ENCODE measurements at regions not wholly inside any gene's neighbourhood (a gene's known extent, or its start where the extent isn't known, plus 50 kb on each side); places are given as distances from the start of the nearest gene placed in this dataset.

- no peaks in the 10 kb centered on the region for H3K4me1 ChIP-seq
- H3K4me3 ChIP-seq, result no peak overlapping the region
- H3K36me3 ChIP-seq, result no peaks in the 10 kb centered on the region
- intact Hi-C loops (cut with DNase I; ENCODE audit: low total_unique reads), result no loop called here
- 77 to 90% (median 82%) methylated on average over 4 of the region's 4 CpGs for WGBS, 5 donors
- H3K9me3 ChIP-seq, result no peaks in the 10 kb centered on the region
- H3K27ac ChIP-seq, result no peak overlapping the region
- DNase-seq, result no peak
- H3K27me3 ChIP-seq (replicated peaks in 1 of 7), result no peaks in the 10 kb centered on the region
- TF ChIP-seq POLR2A (IDR thresholded peaks at IDR 0.05) (no peak), POLR2AphosphoS5 (IDR thresholded peaks at IDR 0.05) (no peak), CTCF (IDR thresholded peaks at IDR 0.05 in 8 of 11, conservative IDR thresholded peaks at IDR 0.05 in 3 of 11) (no peak)
These were observed 196.8 kb upstream of the FSTL5 start for GRCh38 chr4:162360369-162361149.

- no peak for DNase-seq
- no peak for TF ChIP-seq CTCF (IDR thresholded peaks at IDR 0.05 in 8 of 11, conservative IDR thresholded peaks at IDR 0.05 in 3 of 11)
- TF ChIP-seq POLR2AphosphoS5 (IDR thresholded peaks at IDR 0.05), result no peak
- no peak for TF ChIP-seq POLR2A (IDR thresholded peaks at IDR 0.05)
- Histone ChIP-seq H3K27me3 (replicated peaks in 1 of 7) (no peaks in the 10 kb centered on the region), H3K27ac (no peak overlapping the region), H3K9me3 (no peaks in the 10 kb centered on the region), H3K4me1 (no peaks in the 10 kb centered on the region), H3K36me3 (no peaks in the 10 kb centered on the region), H3K4me3 (no peak overlapping the region)
- intact Hi-C loops (cut with DNase I; ENCODE audit: low total_unique reads), result no loop called here
- 78 to 88% (median 85%) methylated on average over 2 of the region's 2 CpGs for WGBS, 5 donors
These were observed 192.4 kb upstream of the FSTL5 start for GRCh38 chr4:162356181-162356580.

- WGBS, 5 donors, result 89 to 98% (median 95%) methylated on average over 1 of the region's 1 CpG
These were observed 188.8 kb upstream of the FSTL5 start for GRCh38 chr4:162352580-162353107.

More at GRCh38 chr4:162352580-162353107, 188.8 kb upstream of the FSTL5 start:
- no peaks in the 10 kb centered on the region for H3K36me3 ChIP-seq
- no peaks in the 10 kb centered on the region for H3K4me1 ChIP-seq
- H3K27ac ChIP-seq, result no peak overlapping the region
- no peak for DNase-seq
- TF ChIP-seq POLR2AphosphoS5 (IDR thresholded peaks at IDR 0.05), result no peak
- TF ChIP-seq CTCF (IDR thresholded peaks at IDR 0.05 in 8 of 11, conservative IDR thresholded peaks at IDR 0.05 in 3 of 11), result no peak
- no peak for TF ChIP-seq POLR2A (IDR thresholded peaks at IDR 0.05)
- H3K9me3 ChIP-seq, result no peaks in the 10 kb centered on the region
- intact Hi-C loops (cut with DNase I; ENCODE audit: low total_unique reads), result no loop called here
- H3K4me3 ChIP-seq, result no peak overlapping the region
- no peaks in the 10 kb centered on the region for H3K27me3 ChIP-seq (replicated peaks in 1 of 7)

Measured in spleen (tissue), 11 donors.